ENCODE measurements at regions not wholly inside any gene's neighbourhood (a gene's known extent, or its start where the extent isn't known, plus 50 kb on each side); places are given as distances from the start of the nearest gene placed in this dataset.

- no peaks in the 10 kb centered on the region for H3K36me3 Mint-ChIP-seq (ENCODE audit: insufficient read depth in 2 of 2)
- H3K9me3 Mint-ChIP-seq = peaks cover 3 to 5% of the 10 kb centered on the region in 2 donors
- DNase-seq (no peak), ATAC-seq (replicated peaks in 1 of 2) (peak in 1 of 2 donors; percentile 46)
- H3K4me1 Mint-ChIP-seq (ENCODE audit: low read depth) = no peaks in the 10 kb centered on the region
- H3K4me3 Mint-ChIP-seq = no peak overlapping the region
- no peak overlapping the region for H3K27ac Mint-ChIP-seq
- H3K27me3 Mint-ChIP-seq (ENCODE audit: low read depth) = no peaks in the 10 kb centered on the region
These were observed 63.7 kb upstream of the RASSF8 start for GRCh38 chr12:25894759-25895158.

GRCh38 chr12:25896981-25897380 lies 61.5 kb upstream of the RASSF8 start:
- Mint-ChIP-seq H3K4me1 (ENCODE audit: low read depth) (no peaks in the 10 kb centered on the region), H3K9me3 (no peaks in the 10 kb centered on the region), H3K36me3 (ENCODE audit: insufficient read depth in 2 of 2) (no peaks in the 10 kb centered on the region), H3K4me3 (no peak overlapping the region), H3K27ac (no peak overlapping the region), H3K27me3 (ENCODE audit: low read depth) (no peaks in the 10 kb centered on the region)
- DNase-seq (no peak), ATAC-seq (replicated peaks in 1 of 2) (no peak)

- H3K27ac Mint-ChIP-seq = no peak overlapping the region
- DNase-seq = no peak
- H3K9me3 Mint-ChIP-seq = no peaks in the 10 kb centered on the region
- no peaks in the 10 kb centered on the region for H3K4me1 Mint-ChIP-seq (ENCODE audit: low read depth)
- no peaks in the 10 kb centered on the region for H3K36me3 Mint-ChIP-seq (ENCODE audit: insufficient read depth in 2 of 2)
- no peak for ATAC-seq (replicated peaks in 1 of 2)
- H3K4me3 Mint-ChIP-seq = no peak overlapping the region
- H3K27me3 Mint-ChIP-seq (ENCODE audit: low read depth) = peaks cover 7% of the 10 kb centered on the region
These were observed 54.8 kb upstream of the RASSF8 start for GRCh38 chr12:25903603-25904245.

- Mint-ChIP-seq H3K4me1 (ENCODE audit: low read depth) (no peaks in the 10 kb centered on the region), H3K27ac (no peak overlapping the region), H3K4me3 (no peak overlapping the region), H3K36me3 (ENCODE audit: insufficient read depth in 2 of 2) (no peaks in the 10 kb centered on the region), H3K9me3 (no peaks in the 10 kb centered on the region), H3K27me3 (ENCODE audit: low read depth) (peaks cover 7% of the 10 kb centered on the region)
- ATAC-seq (replicated peaks in 1 of 2) = no peak
- DNase-seq = no peak
These were observed 54.0 kb upstream of the RASSF8 start for GRCh38 chr12:25904442-25904841.

- H3K36me3 Mint-ChIP-seq (ENCODE audit: insufficient read depth in 2 of 2) = no peaks in the 10 kb centered on the region
- peaks cover 7% of the 10 kb centered on the region for H3K27me3 Mint-ChIP-seq (ENCODE audit: low read depth)
- H3K9me3 Mint-ChIP-seq = no peaks in the 10 kb centered on the region
- no peak for ATAC-seq (replicated peaks in 1 of 2)
- DNase-seq = no peak
- H3K4me1 Mint-ChIP-seq (ENCODE audit: low read depth) = no peaks in the 10 kb centered on the region
- no peak overlapping the region for H3K27ac Mint-ChIP-seq
- H3K4me3 Mint-ChIP-seq = no peak overlapping the region
These were observed 51.7 kb upstream of the RASSF8 start for GRCh38 chr12:25906651-25907340.

All from activated T-cell treated with anti-CD3 and anti-CD28 coated beads, Interleukin-2, amount 50 U/mL, for 72 hours (primary cell).